ENCODE measurements at regions not wholly inside any gene's neighbourhood (a gene's known extent, or its start where the extent isn't known, plus 50 kb on each side); places are given as distances from the start of the nearest gene placed in this dataset.

DNA sequence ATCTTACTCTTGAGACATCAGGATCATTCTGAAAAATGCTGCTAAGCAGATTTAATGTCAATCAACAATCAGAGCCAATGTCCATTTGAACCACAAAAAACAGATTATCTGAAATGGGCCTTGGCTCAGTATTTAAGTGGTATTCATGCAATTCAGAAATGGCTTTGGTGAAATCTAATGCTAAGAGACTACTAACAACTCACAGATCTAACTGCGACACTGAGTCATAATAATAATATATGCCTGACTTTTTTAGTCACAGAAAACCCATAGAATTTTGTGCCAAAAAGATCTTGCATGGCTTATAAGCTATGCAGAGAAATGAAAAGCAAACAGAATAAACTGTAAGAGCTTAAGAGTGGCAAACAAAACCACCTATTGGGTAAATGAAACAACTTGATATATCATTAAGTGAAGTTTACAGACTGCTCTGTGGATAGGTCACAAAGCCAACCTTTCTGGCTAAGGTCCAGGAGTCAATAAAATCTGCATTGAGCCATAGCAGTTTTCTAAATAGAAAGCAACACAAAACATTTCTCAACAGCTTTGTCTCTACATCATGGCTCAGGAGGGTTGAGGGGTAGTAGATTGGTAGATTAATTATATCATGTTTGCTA lies 234.3 kb downstream of the LRATD1 start:
- TF ChIP-seq POLR2AphosphoS5 (IDR thresholded peaks at IDR 0.05; ENCODE audit: low read length), result no peak
- TF ChIP-seq TCF7 (IDR thresholded peaks at IDR 0.05; ENCODE audit: borderline replicate concordance), result no peak

All from GM12878 (cell line).